HEK293T (cell line): ENCODE measurements at regions not wholly inside any gene's neighbourhood (a gene's known extent, or its start where the extent isn't known, plus 50 kb on each side); places are given as distances from the start of the nearest gene placed in this dataset.

Experiments
- CTCF ChIA-PET: fragments of 350-600 bp; formaldehyde crosslinking; extraction: SDS; loops from one replicate; lab custom pipeline; 2021; ENCODE audit warnings: antibody characterized with exemption, inconsistent platforms; lab: Yijun Ruan, JAX
- POLR2A ChIA-PET: fragments of 350-600 bp; formaldehyde crosslinking; extraction: SDS; loops from one replicate; lab custom pipeline; 2020; ENCODE audit warnings: antibody characterized with exemption, inconsistent platforms; lab: Yijun Ruan, JAX
- DNase-seq: peaks from one replicate; pipeline ENCODE4 v3.0.0; 2012; ENCODE audit warnings: mixed read lengths; ENCODE audit errors: extremely low spot score
- ARNT ChIP-seq: fragments of 450-650 bp; IDR thresholded peaks from 2 replicates; pipeline ENCODE4 v1.6.1; 2017; ENCODE audit warnings: mild to moderate bottlenecking
- BHLHE40 ChIP-seq: fragments of 450-650 bp; IDR thresholded peaks from 2 replicates; pipeline ENCODE4 v1.6.1; 2016; ENCODE audit warnings: mild to moderate bottlenecking, moderate library complexity, borderline replicate concordance
- CTBP1 ChIP-seq: fragments of 450-650 bp; IDR thresholded peaks from 2 replicates; pipeline ENCODE4 v1.6.1; 2016; ENCODE audit warnings: borderline replicate concordance
- ELF4 ChIP-seq: fragments of 450-650 bp; IDR thresholded peaks from 2 replicates; pipeline ENCODE4 v1.6.1; 2017; ENCODE audit warnings: antibody characterized with exemption
- FOXA1 ChIP-seq: fragments of 450-650 bp; IDR thresholded peaks from 2 replicates; pipeline ENCODE4 v1.6.1; 2016; ENCODE audit warnings: mild to moderate bottlenecking
- FOXK2 ChIP-seq: fragments of 450-650 bp; IDR thresholded peaks from 2 replicates; pipeline ENCODE4 v1.6.1; 2016; ENCODE audit warnings: mild to moderate bottlenecking
- FOXM1 ChIP-seq: fragments of 450-650 bp; IDR thresholded peaks from 2 replicates; pipeline ENCODE4 v1.6.1; 2017; ENCODE audit warnings: mild to moderate bottlenecking, borderline replicate concordance
- HDGF ChIP-seq: fragments of 450-650 bp; IDR thresholded peaks from 2 replicates; pipeline ENCODE4 v1.6.1; 2017; ENCODE audit warnings: antibody characterized with exemption, borderline replicate concordance
- L3MBTL2 ChIP-seq: fragments of 450-650 bp; conservative IDR thresholded peaks from 2 replicates; pipeline ENCODE4 v1.6.1; 2016; ENCODE audit warnings: mild to moderate bottlenecking
- LEF1 ChIP-seq: fragments of 450-650 bp; IDR thresholded peaks from 2 replicates; pipeline ENCODE4 v1.6.1; 2017; ENCODE audit warnings: mild to moderate bottlenecking, borderline replicate concordance
- NFRKB ChIP-seq: fragments of 450-650 bp; IDR thresholded peaks from 2 replicates; pipeline ENCODE4 v1.6.1; 2016; ENCODE audit warnings: mild to moderate bottlenecking, moderate library complexity
- SP1 ChIP-seq: fragments of 450-650 bp; IDR thresholded peaks from 2 replicates; pipeline ENCODE4 v1.6.1; 2017
- SUZ12 ChIP-seq: fragments of 450-650 bp; IDR thresholded peaks from 2 replicates; pipeline ENCODE4 v1.6.1; 2016; ENCODE audit warnings: mild to moderate bottlenecking
- TARDBP ChIP-seq: fragments of 450-650 bp; IDR thresholded peaks from 2 replicates; pipeline ENCODE4 v1.6.1; 2016
- ZNF384 ChIP-seq: fragments of 450-650 bp; IDR thresholded peaks from 2 replicates; pipeline ENCODE4 v1.6.1; 2016
- TF ChIP-seq, protein P1 (sequence below): fragments of 450-650 bp; IDR thresholded peaks from 2 replicates; pipeline ENCODE4 v1.6.1; 2016

DNA sequence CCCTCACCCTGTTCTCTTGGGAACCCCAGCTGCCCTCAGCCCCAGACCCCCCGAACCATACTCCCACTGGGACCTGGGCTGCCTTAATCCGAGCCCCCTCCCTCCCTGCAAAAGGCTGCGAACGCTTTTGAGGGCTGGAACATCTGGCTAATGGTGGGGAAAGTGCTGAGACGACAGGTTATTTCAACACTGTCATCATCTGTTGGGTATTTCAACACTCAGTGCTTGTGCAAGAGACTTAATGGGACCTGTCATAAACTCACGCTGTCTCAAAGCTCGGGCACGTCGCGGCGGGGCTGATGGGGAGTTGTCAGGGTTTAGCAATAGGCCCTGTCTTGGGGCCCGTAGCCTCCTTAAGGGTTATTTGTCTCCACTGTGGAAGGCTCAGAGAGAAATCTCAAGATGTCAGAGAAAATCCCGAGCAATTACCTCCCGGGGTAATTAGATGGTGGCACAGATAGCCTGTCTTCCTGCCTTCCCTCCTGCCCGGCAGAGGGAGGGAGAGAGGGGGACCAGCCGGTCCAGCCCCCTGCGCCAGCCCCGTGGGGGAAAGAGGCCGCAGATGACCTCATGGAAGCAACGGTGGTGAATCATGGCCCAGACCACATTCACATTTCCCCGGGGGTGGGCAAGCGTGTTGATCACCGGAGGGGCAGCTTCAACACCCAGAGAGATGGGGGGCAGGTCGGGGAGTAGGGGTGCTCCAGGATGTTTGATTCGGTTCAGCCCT lies 88.7 kb upstream of the MYL10 start:
- ChIA-PET CTCF (no interaction called here), POLR2A (interaction anchor here (1.0 kb wide), 1 partner anchor 26 kb away, joined by 3 read pairs; no protein-coding TSS in a partner anchor)
- DNase-seq = no peak
- no peak for TF ChIP-seq SUZ12
- no peak for TF ChIP-seq NFRKB
- TF ChIP-seq ZNF384 = no peak
- TF ChIP-seq, protein P1, sequence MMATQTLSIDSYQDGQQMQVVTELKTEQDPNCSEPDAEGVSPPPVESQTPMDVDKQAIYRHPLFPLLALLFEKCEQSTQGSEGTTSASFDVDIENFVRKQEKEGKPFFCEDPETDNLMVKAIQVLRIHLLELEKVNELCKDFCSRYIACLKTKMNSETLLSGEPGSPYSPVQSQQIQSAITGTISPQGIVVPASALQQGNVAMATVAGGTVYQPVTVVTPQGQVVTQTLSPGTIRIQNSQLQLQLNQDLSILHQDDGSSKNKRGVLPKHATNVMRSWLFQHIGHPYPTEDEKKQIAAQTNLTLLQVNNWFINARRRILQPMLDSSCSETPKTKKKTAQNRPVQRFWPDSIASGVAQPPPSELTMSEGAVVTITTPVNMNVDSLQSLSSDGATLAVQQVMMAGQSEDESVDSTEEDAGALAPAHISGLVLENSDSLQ = no peak
- TF ChIP-seq TARDBP = no peak
- no peak for TF ChIP-seq FOXA1
- TF ChIP-seq FOXK2 = no peak
- no peak for TF ChIP-seq BHLHE40
- no peak for TF ChIP-seq L3MBTL2
- TF ChIP-seq ARNT = no peak
- TF ChIP-seq SP1 = no peak

DNA sequence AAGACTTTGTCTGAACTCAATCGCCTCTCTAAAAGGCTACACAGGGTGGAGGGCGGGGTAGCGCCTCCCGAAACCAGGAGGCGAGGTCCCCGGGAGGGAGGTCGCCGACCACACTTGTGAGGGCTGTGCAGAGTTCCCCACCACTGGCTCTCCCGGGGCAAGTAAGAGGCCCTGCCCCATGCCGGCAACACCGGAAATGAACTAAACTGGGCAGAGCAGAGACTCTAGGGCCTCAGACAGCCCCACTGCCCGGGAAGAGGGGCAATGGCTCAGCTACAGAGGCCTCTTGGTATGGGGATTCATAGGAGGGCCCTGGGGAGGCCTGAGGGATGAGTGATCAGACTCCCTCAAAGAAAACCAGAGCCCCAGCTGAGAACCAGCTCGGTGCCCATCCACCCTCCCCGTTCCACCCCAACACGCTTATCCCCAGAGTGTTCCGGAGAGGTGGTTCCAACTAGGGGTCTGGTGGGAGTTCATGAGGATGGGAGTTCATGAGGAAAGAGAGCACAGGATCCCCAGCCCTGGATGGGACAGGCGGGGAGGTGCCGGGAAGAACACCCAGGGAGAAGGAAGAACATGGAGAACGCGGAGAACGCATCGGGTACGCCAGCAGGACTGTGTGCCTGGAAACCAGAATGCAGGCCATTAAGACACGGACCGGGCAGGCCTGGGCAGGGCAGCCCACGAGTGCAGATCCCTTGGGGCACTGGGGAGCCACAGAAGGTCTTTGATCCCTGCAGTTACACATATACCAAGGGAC lies 89.4 kb upstream of the MYL10 start:
- no peak for DNase-seq
- TF ChIP-seq LEF1 = no peak
- no peak for TF ChIP-seq SP1
- TF ChIP-seq CTBP1 = no peak
- TF ChIP-seq HDGF = no peak
- no peak for TF ChIP-seq FOXM1
- CTCF ChIA-PET = no interaction called here
- POLR2A ChIA-PET = no interaction called here

DNA sequence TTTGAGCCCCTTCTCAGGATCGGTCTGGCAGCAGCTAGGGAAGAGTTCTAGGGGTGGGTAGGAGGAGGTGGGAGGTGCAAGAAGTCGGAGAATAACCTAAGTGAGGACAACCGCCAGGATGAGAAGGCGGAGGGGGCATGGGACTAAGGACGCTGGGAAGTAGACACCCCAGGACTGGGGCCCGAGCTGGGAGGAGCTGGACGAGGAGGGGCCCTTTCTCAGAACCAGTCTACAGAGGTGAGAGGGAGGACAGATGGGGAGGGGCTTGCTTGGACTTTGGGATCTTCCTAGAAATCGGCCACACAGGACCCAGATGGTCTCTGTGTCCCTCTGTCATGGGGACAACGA lies 90.0 kb upstream of the MYL10 start:
- ChIA-PET POLR2A (no interaction called here), CTCF (no interaction called here)
- no peak for TF ChIP-seq ZNF384
- no peak for TF ChIP-seq FOXM1
- TF ChIP-seq, protein P1 = no peak
- TF ChIP-seq HDGF = no peak
- no peak for TF ChIP-seq SP1
- TF ChIP-seq ARNT = no peak
- no peak for TF ChIP-seq ELF4
- TF ChIP-seq CTBP1 = no peak
- no peak for TF ChIP-seq FOXK2
- TF ChIP-seq NFRKB = no peak
- no peak for TF ChIP-seq TARDBP
- TF ChIP-seq L3MBTL2 = no peak
- no peak for TF ChIP-seq BHLHE40
- no peak for TF ChIP-seq LEF1

DNA sequence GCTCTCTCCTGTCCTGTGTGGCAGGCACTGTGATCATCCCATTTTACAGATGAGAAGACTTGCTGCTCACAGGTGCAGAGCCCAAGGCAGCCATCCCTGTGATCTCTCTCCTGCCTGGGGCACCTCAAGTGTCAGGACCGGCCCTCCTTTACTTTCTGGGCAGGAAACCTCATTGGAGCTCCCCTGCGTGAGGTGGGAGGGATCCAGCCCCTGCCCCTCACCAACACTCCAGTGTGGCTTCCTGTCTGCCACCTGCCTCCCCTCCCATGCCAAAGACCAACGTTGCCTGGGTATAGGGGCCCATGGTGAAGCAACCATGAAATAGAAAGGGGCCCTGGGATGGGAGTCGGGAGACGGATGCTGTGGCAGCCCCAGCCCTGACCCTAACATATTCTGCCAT lies 91.2 kb upstream of the MYL10 start:
- ChIA-PET POLR2A (no interaction called here), CTCF (no interaction called here)
- no peak for DNase-seq
- TF ChIP-seq BHLHE40 (no peak), SUZ12 (no peak), ZNF384 (no peak), FOXM1 (no peak)

More for the DNA sequence above, 90.0 kb upstream of the MYL10 start:
- no peak for DNase-seq

DNA sequence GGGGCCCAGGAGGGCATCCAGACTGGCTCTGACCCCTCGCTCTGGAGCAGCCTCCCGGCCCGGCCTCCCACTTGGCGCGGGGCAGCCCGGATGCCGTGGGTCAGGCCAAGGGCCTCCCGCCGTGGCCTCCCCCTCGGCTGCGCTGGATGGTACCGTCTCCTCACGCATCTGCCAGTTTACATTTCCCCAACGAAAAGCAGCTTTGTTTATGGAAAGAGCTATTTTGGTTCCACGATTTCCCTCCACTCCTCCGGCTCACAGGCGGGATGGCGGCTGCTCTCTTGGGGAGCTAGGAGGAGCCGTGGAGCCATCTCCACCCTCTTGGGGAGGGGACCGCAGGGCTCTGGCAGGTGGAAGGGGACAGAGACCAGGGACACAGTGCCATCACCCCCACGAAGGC lies 93.2 kb upstream of the MYL10 start:
- ChIA-PET POLR2A (no interaction called here), CTCF (no interaction called here)
- no peak for DNase-seq
- no peak for TF ChIP-seq SP1
- TF ChIP-seq FOXA1 = no peak
- TF ChIP-seq FOXK2 = no peak
- TF ChIP-seq HDGF = no peak
- no peak for TF ChIP-seq ZNF384
- no peak for TF ChIP-seq SUZ12
- TF ChIP-seq BHLHE40 = no peak
- TF ChIP-seq ELF4 = no peak

DNA sequence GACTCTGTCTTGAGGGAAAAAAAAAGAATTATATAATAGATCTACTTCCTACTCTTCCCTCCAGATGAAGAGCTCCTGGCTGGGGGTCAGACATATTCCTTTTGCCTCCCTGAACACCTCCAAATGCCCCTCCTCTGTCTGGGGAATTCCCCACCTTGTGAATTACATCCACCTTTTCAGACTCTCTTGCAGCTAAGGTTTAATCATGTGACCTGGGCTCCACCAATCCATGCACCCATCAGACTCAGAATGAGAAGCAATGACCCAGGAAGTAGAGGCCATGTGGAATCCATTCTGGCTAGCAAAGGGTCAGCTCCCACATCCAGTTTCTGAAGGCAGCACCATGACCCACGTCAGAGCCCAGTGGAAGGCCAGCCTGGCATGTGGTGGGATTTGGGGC lies 93.6 kb upstream of the CUX1 start:
- no peak for TF ChIP-seq FOXK2
- TF ChIP-seq ZNF384 = no peak
- TF ChIP-seq FOXA1 = no peak
- no peak for TF ChIP-seq NFRKB
- no peak for TF ChIP-seq ARNT
- TF ChIP-seq TARDBP = no peak
- TF ChIP-seq FOXM1 = no peak
- ChIA-PET CTCF (no interaction called here), POLR2A (no interaction called here)
- DNase-seq = no peak

DNA sequence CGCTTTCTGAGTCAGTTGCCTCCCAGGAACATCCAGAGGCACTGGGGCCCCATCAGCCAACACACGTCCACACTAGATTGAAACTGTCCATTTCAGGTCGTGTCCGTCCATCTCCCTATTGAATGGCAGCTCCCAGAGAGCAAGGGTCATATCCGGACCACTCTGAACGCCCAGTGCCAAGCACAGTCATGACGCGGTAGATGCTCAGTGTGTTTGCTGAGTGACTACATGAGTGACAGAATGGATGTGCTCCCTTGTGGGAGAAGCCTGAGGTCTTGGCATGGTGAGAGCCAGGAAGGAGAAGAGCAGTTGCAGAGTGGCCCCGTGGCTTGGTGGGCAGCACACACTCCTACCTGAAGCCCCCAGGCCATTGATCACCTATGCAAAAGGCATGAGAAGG lies 92.5 kb upstream of the CUX1 start:
- TF ChIP-seq FOXA1 (no peak), TARDBP (no peak), NFRKB (no peak), CTBP1 (no peak), L3MBTL2 (no peak), FOXM1 (no peak), ELF4 (no peak), LEF1 (no peak), SP1 (no peak), ZNF384 (no peak), HDGF (no peak), BHLHE40 (no peak), SUZ12 (no peak), ARNT (no peak), FOXK2 (no peak)
- TF ChIP-seq, protein P1 = no peak
- ChIA-PET CTCF (interaction anchor here (0.6 to 0.7 kb wide), 2 partner anchors 15 to 345 kb away, joined by 3 read pairs; no protein-coding TSS in a partner anchor), POLR2A (no interaction called here)

More for the DNA sequence above, 92.5 kb upstream of the CUX1 start:
- DNase-seq = no peak
